Sigmoid colon (tissue), 4 donors: ENCODE measurements at regions not wholly inside any gene's neighbourhood (a gene's known extent, or its start where the extent isn't known, plus 50 kb on each side); places are given as distances from the start of the nearest gene placed in this dataset.

Experiments used
- EP300 ChIP-seq, 4 donors: sonication (generic); formaldehyde crosslinking; IDR thresholded peaks; one replicate each; pipeline ENCODE4 v1.6.1; 2017; ENCODE audit warnings: antibody characterized with exemption in 4 of 4
- POLR2A ChIP-seq, 2 donors: fragments of 450-650 bp; IDR thresholded peaks; one replicate each; pipeline ENCODE4 v1.6.1; 2016; ENCODE audit warnings: antibody characterized with exemption in 2 of 2, mild to moderate bottlenecking in 2 of 2, moderate library complexity in 2 of 2
- TF ChIP-seq, protein P1 (sequence below), 4 experiments: fragments of 450-650 bp in 3 of 4; fragments of 200-600 bp in 1 of 4; IDR thresholded peaks; one replicate each; pipeline ENCODE4 v1.5.1; 2016 to 2019; ENCODE audit warnings: antibody characterized with exemption in 4 of 4, mild to moderate bottlenecking in 3 of 4, moderate library complexity in 2 of 4

DNA sequence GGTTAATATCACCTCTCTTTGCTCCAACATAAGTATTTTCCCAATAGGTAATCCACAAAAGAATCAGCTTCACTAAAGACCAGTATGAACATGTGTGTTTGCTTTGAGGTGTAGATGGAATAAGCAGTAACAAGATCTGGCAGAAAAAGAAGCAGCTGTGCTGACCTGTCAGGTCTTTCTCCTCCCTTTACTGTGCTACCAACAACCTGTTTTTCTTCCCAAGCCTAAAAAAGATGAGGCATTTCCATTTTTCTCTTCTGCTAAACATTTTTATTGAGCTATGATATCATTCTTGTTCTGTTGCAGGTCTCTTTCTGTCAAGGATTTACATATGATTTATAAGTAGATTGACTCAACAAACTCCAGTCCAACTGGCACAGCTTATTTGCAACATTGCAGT lies 315.2 kb upstream of the GLI3 start:
- TF ChIP-seq EP300 (IDR thresholded peaks at IDR 0.05): no peak
- TF ChIP-seq, protein P1, sequence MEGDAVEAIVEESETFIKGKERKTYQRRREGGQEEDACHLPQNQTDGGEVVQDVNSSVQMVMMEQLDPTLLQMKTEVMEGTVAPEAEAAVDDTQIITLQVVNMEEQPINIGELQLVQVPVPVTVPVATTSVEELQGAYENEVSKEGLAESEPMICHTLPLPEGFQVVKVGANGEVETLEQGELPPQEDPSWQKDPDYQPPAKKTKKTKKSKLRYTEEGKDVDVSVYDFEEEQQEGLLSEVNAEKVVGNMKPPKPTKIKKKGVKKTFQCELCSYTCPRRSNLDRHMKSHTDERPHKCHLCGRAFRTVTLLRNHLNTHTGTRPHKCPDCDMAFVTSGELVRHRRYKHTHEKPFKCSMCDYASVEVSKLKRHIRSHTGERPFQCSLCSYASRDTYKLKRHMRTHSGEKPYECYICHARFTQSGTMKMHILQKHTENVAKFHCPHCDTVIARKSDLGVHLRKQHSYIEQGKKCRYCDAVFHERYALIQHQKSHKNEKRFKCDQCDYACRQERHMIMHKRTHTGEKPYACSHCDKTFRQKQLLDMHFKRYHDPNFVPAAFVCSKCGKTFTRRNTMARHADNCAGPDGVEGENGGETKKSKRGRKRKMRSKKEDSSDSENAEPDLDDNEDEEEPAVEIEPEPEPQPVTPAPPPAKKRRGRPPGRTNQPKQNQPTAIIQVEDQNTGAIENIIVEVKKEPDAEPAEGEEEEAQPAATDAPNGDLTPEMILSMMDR (IDR thresholded peaks at IDR 0.05): no peak
- no peak for TF ChIP-seq POLR2A (IDR thresholded peaks at IDR 0.05)
